Ishikawa (cell line): ENCODE measurements at regions not wholly inside any gene's neighbourhood (a gene's known extent, or its start where the extent isn't known, plus 50 kb on each side); places are given as distances from the start of the nearest gene placed in this dataset.

Experiments used
- CREB1 ChIP-seq: IDR thresholded peaks from 2 replicates; pipeline ENCODE4 v1.6.1; 2012; ENCODE audit warnings: low read depth
- EP300 ChIP-seq: IDR thresholded peaks from 2 replicates; pipeline ENCODE4 v1.6.1; 2012; ENCODE audit warnings: borderline replicate concordance
- RAD21 ChIP-seq: IDR thresholded peaks from 2 replicates; pipeline ENCODE4 v1.6.1; 2012; ENCODE audit warnings: low read depth
- TF ChIP-seq, protein P1 (sequence below): IDR thresholded peaks from 2 replicates; pipeline ENCODE4 v1.6.1; 2012; ENCODE audit warnings: low read depth, mild to moderate bottlenecking
- TF ChIP-seq, protein P2 (sequence below): IDR thresholded peaks from 2 replicates; pipeline ENCODE4 v1.6.1; 2012

- TF ChIP-seq RAD21 (no peak), EP300 (no peak), CREB1 (no peak)
- TF ChIP-seq, protein P1, sequence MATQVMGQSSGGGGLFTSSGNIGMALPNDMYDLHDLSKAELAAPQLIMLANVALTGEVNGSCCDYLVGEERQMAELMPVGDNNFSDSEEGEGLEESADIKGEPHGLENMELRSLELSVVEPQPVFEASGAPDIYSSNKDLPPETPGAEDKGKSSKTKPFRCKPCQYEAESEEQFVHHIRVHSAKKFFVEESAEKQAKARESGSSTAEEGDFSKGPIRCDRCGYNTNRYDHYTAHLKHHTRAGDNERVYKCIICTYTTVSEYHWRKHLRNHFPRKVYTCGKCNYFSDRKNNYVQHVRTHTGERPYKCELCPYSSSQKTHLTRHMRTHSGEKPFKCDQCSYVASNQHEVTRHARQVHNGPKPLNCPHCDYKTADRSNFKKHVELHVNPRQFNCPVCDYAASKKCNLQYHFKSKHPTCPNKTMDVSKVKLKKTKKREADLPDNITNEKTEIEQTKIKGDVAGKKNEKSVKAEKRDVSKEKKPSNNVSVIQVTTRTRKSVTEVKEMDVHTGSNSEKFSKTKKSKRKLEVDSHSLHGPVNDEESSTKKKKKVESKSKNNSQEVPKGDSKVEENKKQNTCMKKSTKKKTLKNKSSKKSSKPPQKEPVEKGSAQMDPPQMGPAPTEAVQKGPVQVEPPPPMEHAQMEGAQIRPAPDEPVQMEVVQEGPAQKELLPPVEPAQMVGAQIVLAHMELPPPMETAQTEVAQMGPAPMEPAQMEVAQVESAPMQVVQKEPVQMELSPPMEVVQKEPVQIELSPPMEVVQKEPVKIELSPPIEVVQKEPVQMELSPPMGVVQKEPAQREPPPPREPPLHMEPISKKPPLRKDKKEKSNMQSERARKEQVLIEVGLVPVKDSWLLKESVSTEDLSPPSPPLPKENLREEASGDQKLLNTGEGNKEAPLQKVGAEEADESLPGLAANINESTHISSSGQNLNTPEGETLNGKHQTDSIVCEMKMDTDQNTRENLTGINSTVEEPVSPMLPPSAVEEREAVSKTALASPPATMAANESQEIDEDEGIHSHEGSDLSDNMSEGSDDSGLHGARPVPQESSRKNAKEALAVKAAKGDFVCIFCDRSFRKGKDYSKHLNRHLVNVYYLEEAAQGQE: no peak
- TF ChIP-seq, protein P2, sequence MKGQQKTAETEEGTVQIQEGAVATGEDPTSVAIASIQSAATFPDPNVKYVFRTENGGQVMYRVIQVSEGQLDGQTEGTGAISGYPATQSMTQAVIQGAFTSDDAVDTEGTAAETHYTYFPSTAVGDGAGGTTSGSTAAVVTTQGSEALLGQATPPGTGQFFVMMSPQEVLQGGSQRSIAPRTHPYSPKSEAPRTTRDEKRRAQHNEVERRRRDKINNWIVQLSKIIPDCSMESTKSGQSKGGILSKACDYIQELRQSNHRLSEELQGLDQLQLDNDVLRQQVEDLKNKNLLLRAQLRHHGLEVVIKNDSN: no peak
Measured at GRCh38 chr14:55948399-55948798, 169.8 kb upstream of the PELI2 start.
